ENCODE measurements at regions not wholly inside any gene's neighbourhood (a gene's known extent, or its start where the extent isn't known, plus 50 kb on each side); places are given as distances from the start of the nearest gene placed in this dataset.

DNA sequence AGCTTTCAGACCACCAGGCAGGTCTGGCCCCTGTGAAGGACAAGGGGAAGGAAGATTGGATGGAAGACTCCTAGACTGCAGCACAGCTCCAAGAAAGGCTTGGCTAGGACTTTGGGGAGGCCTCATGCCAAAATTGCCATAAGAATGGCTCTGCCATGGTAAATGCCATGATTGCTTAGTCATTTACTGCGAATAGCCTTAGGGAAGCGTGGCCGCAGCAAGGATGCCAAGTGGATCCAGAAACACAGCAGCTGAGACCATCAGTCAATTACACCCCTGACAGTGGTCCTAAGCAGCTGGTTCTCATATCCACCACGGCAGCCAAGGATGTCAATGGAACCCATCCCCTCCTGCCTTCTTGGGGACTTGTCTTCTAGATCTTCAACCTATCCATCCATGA lies 88.2 kb upstream of the AUTS2 start:
- Histone ChIP-seq H3K27ac (ENCODE audit: low read depth, low read length) (no peak overlapping the region), H3K36me3 (ENCODE audit: control insufficient read depth in 5 of 5, insufficient read depth in 5 of 5, low read length in 5 of 5) (no peaks in the 10 kb centered on the region), H3K27me3 (ENCODE audit: control insufficient read depth in 5 of 5, insufficient read depth in 4 of 5, low read length in 5 of 5) (no peaks in the 10 kb centered on the region), H3K4me3 (ENCODE audit: low read depth in 1 of 5, low read length in 5 of 5) (no peak overlapping the region), H3K4me1 (ENCODE audit: control insufficient read depth in 5 of 5, insufficient read depth in 5 of 5, low read length in 5 of 5) (no peaks in the 10 kb centered on the region), H3K9ac (ENCODE audit: low read length in 5 of 5) (no peak overlapping the region), H3K9me3 (ENCODE audit: control insufficient read depth in 5 of 5, low read length in 5 of 5) (peaks cover 0 to 4% (median 0%) of the 10 kb centered on the region in 5 donors)

DNA sequence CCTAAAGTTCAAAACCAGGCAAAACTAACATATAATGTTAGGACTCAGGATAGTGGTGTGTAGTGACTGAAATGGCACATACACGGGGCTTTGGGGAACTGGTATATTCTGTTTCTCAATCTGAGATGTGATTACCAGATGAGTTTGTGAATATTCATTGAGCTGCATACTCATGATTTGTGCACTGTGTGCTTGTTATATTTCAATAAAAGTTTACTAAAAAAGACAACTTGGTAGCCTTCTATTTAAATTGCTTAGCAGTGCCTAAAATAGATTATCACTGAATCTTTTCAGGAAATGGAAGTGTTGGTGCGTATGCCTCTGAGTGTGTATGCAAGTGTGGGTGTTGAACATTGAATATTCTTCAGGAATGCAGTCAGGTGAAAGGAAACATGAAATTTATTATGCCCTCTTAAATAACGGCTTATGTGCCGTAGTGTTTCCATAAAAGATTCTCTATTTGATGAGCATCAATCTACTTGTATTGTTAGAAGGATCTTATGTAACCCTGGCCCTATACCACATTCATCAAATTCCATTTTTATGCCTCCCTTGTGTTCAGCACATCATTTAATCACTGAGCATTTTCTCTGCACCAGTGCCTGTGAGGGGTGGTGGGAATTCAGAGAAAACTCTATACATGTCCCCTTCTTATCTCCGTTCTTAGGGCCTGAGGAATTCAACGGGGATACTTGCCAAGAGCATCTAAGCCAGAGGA lies 82.6 kb upstream of the AUTS2 start:
- Histone ChIP-seq H3K9me3 (ENCODE audit: control insufficient read depth in 5 of 5, low read length in 5 of 5) (no peaks in the 10 kb centered on the region), H3K27ac (ENCODE audit: low read depth, low read length) (no peak overlapping the region), H3K27me3 (ENCODE audit: control insufficient read depth in 5 of 5, insufficient read depth in 4 of 5, low read length in 5 of 5) (no peaks in the 10 kb centered on the region), H3K36me3 (ENCODE audit: control insufficient read depth in 5 of 5, insufficient read depth in 5 of 5, low read length in 5 of 5) (no peaks in the 10 kb centered on the region), H3K4me3 (ENCODE audit: low read depth in 1 of 5, low read length in 5 of 5) (no peak overlapping the region), H3K9ac (ENCODE audit: low read length in 5 of 5) (no peak overlapping the region), H3K4me1 (ENCODE audit: control insufficient read depth in 5 of 5, insufficient read depth in 5 of 5, low read length in 5 of 5) (peaks cover 0 to 12% (median 0%) of the 10 kb centered on the region in 5 donors)

DNA sequence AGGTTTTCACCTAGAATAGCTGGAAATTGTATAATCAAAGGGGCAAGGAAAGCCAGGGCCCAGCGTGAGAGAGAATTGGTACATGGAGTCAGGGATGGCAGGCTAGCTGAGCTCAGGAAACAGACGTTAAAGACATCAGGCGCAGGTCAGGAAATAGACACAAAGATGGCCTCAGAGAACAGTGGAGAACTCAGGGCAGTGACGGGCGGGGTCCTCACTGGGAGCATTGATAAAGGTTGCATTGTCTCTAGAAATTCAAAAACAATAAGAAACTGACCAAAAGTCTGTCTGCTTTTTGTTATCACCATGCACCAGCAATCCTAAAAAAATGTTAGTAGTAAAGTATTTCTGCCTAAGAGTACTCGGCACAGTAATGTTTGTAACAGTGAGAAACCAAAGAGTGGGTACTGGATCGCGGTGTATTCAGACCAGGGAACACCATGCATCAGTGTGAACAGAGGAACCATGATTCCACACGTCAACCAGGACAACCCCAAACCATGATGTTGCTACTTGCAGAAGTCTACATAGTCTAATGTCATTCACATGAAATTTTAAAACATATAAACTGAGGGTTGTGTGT lies 81.9 kb upstream of the AUTS2 start:
- H3K4me3 ChIP-seq (ENCODE audit: low read depth in 1 of 5, low read length in 5 of 5): no peak overlapping the region
- H3K9ac ChIP-seq (ENCODE audit: low read length in 5 of 5): no peak overlapping the region
- no peak overlapping the region for H3K27ac ChIP-seq (ENCODE audit: low read depth, low read length)
- H3K9me3 ChIP-seq (ENCODE audit: control insufficient read depth in 5 of 5, low read length in 5 of 5): no peaks in the 10 kb centered on the region
- no peaks in the 10 kb centered on the region for H3K36me3 ChIP-seq (ENCODE audit: control insufficient read depth in 5 of 5, insufficient read depth in 5 of 5, low read length in 5 of 5)
- H3K27me3 ChIP-seq (ENCODE audit: control insufficient read depth in 5 of 5, insufficient read depth in 4 of 5, low read length in 5 of 5): no peaks in the 10 kb centered on the region
- peaks cover 0 to 12% (median 0%) of the 10 kb centered on the region in 5 donors for H3K4me1 ChIP-seq (ENCODE audit: control insufficient read depth in 5 of 5, insufficient read depth in 5 of 5, low read length in 5 of 5)

DNA sequence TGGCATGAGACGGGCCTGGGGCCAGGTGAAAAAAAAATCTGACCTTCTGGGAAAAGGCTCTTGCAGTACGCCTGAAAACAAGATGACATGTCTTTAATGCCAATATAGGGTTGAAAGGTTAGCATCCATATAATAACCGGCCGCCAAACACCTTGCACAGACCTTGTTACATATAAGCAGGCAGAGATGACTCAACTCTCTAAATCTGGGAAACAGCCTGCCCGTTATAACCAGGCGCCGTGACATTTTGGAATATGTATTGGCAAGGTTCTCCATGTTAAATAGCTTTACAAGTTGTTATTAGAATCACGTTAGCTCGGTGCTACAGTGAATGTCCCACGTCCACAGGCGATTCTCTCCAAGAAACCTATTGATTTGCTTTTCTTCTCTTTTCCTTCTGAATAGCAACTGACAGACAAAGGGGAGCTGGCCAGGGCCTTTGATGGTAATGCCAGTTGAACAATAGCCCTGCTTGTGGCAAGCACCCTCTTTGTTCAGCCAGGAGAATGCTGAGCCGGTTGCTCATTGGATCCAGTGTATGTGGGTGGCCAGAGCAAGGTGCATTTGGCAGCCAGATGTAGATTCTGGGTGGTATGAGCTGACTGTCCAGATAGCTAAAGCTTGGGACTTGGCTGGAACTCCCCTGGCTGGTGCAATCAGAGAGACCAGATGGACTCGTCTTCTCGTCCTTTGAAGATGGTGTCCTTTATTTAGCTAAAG lies 80.1 kb upstream of the AUTS2 start:
- no peak overlapping the region for H3K9ac ChIP-seq (ENCODE audit: low read length in 5 of 5)
- H3K9me3 ChIP-seq (ENCODE audit: control insufficient read depth in 5 of 5, low read length in 5 of 5): no peaks in the 10 kb centered on the region
- no peak overlapping the region for H3K27ac ChIP-seq (ENCODE audit: low read depth, low read length)
- H3K4me3 ChIP-seq (ENCODE audit: low read depth in 1 of 5, low read length in 5 of 5): no peak overlapping the region
- H3K36me3 ChIP-seq (ENCODE audit: control insufficient read depth in 5 of 5, insufficient read depth in 5 of 5, low read length in 5 of 5): no peaks in the 10 kb centered on the region
- no peaks in the 10 kb centered on the region for H3K27me3 ChIP-seq (ENCODE audit: control insufficient read depth in 5 of 5, insufficient read depth in 4 of 5, low read length in 5 of 5)
- peaks cover 0 to 12% (median 0%) of the 10 kb centered on the region in 5 donors for H3K4me1 ChIP-seq (ENCODE audit: control insufficient read depth in 5 of 5, insufficient read depth in 5 of 5, low read length in 5 of 5)

DNA sequence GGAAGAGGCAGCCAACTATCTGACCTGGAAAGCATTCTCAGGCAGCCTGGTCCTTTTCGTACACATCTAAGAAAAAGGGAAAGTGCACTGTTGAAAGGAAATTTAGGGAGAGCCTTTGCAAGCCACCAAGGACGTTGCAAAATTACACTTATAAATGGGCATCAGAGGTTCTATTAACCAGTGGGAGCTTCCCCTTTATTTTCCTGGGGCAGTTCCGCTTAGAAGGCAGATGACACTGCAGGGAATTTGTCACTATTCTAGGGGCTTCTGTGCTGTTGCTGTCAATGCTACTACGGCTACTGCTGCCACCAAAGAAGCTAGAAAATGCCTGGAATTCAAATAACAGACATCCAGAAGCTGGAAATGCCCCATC lies 79.6 kb upstream of the AUTS2 start:
- Histone ChIP-seq H3K4me1 (ENCODE audit: control insufficient read depth in 5 of 5, insufficient read depth in 5 of 5, low read length in 5 of 5) (peaks cover 0 to 12% (median 0%) of the 10 kb centered on the region in 5 donors), H3K4me3 (ENCODE audit: low read depth in 1 of 5, low read length in 5 of 5) (no peak overlapping the region), H3K36me3 (ENCODE audit: control insufficient read depth in 5 of 5, insufficient read depth in 5 of 5, low read length in 5 of 5) (no peaks in the 10 kb centered on the region), H3K27ac (ENCODE audit: low read depth, low read length) (no peak overlapping the region), H3K27me3 (ENCODE audit: control insufficient read depth in 5 of 5, insufficient read depth in 4 of 5, low read length in 5 of 5) (no peaks in the 10 kb centered on the region), H3K9ac (ENCODE audit: low read length in 5 of 5) (no peak overlapping the region), H3K9me3 (ENCODE audit: control insufficient read depth in 5 of 5, low read length in 5 of 5) (no peaks in the 10 kb centered on the region)

DNA sequence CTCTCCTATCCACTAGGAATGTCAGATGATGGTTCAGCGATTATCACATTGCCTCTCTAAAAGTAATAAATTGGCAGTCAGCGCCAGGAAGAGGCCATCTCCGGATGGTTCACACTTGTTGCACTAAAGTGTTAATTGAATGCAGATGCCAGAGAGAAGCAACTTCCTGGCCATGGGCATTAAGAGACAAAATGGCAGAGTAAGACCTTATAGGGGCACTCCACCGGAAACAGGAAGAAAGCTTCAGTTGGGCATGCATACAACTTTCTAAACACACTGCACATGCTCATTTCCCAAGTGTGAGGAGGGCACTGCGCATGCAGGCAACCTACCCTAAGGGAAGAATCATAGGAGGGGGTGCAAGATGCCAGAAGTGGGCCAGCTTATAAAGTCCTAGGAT lies 71.7 kb upstream of the AUTS2 start:
- Histone ChIP-seq H3K4me3 (ENCODE audit: low read depth in 1 of 5, low read length in 5 of 5) (no peak overlapping the region), H3K27ac (ENCODE audit: low read depth, low read length) (no peak overlapping the region), H3K36me3 (ENCODE audit: control insufficient read depth in 5 of 5, insufficient read depth in 5 of 5, low read length in 5 of 5) (no peaks in the 10 kb centered on the region), H3K9ac (ENCODE audit: low read length in 5 of 5) (no peak overlapping the region), H3K27me3 (ENCODE audit: control insufficient read depth in 5 of 5, insufficient read depth in 4 of 5, low read length in 5 of 5) (no peaks in the 10 kb centered on the region), H3K4me1 (ENCODE audit: control insufficient read depth in 5 of 5, insufficient read depth in 5 of 5, low read length in 5 of 5) (no peaks in the 10 kb centered on the region), H3K9me3 (ENCODE audit: control insufficient read depth in 5 of 5, low read length in 5 of 5) (no peaks in the 10 kb centered on the region)

DNA sequence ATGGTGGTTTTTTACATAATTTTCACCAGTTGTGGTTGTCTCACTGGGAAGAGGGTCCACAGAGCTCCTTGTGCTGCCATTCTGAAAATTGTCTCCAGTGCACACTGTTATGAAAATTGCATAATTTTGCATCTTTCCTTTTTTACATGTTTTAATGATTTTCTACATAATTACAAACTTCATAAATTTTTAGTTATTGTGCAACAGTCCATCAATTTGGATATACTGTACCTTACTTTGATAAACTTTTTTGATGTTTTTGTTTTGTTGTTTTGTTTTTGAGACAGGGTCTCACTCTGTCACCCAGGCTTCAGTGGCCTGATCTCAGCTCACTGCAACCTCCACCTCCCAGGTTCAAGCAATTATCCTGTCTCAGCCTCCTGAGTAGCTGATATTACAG lies 70.6 kb upstream of the AUTS2 start:
- no peak overlapping the region for H3K9ac ChIP-seq (ENCODE audit: low read length in 5 of 5)
- no peaks in the 10 kb centered on the region for H3K27me3 ChIP-seq (ENCODE audit: control insufficient read depth in 5 of 5, insufficient read depth in 4 of 5, low read length in 5 of 5)

DNA sequence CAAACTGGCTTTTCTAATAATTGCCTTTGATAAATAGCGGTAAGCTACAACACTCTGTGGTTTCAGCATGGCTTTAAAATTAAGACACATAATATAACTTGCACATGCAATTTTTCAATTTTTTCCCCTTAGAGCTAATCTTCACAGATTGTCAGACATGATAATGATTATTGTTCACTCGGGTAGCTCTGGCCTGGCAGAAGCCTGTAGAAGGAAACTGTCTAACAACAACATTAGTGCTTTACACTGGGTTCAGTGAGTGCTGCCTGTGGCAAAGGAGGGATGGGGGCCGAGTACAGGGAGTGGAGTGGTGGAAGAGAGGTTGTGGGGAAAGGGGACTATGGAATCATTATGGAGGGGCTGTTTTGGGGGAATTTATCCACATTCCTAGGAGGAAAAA lies 67.2 kb upstream of the AUTS2 start:
- Histone ChIP-seq H3K36me3 (ENCODE audit: control insufficient read depth in 5 of 5, insufficient read depth in 5 of 5, low read length in 5 of 5) (no peaks in the 10 kb centered on the region), H3K9ac (ENCODE audit: low read length in 5 of 5) (no peak overlapping the region), H3K9me3 (ENCODE audit: control insufficient read depth in 5 of 5, low read length in 5 of 5) (no peaks in the 10 kb centered on the region), H3K4me3 (ENCODE audit: low read depth in 1 of 5, low read length in 5 of 5) (no peak overlapping the region), H3K27ac (ENCODE audit: low read depth, low read length) (no peak overlapping the region), H3K4me1 (ENCODE audit: control insufficient read depth in 5 of 5, insufficient read depth in 5 of 5, low read length in 5 of 5) (peaks cover 0 to 3% (median 0%) of the 10 kb centered on the region in 5 donors), H3K27me3 (ENCODE audit: control insufficient read depth in 5 of 5, insufficient read depth in 4 of 5, low read length in 5 of 5) (peaks cover 0 to 3% (median 0%) of the 10 kb centered on the region in 5 donors)

More for the DNA sequence above, 70.6 kb upstream of the AUTS2 start:
- no peaks in the 10 kb centered on the region for H3K36me3 ChIP-seq (ENCODE audit: control insufficient read depth in 5 of 5, insufficient read depth in 5 of 5, low read length in 5 of 5)
- H3K27ac ChIP-seq (ENCODE audit: low read depth, low read length): no peak overlapping the region
- H3K4me1 ChIP-seq (ENCODE audit: control insufficient read depth in 5 of 5, insufficient read depth in 5 of 5, low read length in 5 of 5): no peaks in the 10 kb centered on the region
- H3K9me3 ChIP-seq (ENCODE audit: control insufficient read depth in 5 of 5, low read length in 5 of 5): no peaks in the 10 kb centered on the region
- H3K4me3 ChIP-seq (ENCODE audit: low read depth in 1 of 5, low read length in 5 of 5): no peak overlapping the region

DNA sequence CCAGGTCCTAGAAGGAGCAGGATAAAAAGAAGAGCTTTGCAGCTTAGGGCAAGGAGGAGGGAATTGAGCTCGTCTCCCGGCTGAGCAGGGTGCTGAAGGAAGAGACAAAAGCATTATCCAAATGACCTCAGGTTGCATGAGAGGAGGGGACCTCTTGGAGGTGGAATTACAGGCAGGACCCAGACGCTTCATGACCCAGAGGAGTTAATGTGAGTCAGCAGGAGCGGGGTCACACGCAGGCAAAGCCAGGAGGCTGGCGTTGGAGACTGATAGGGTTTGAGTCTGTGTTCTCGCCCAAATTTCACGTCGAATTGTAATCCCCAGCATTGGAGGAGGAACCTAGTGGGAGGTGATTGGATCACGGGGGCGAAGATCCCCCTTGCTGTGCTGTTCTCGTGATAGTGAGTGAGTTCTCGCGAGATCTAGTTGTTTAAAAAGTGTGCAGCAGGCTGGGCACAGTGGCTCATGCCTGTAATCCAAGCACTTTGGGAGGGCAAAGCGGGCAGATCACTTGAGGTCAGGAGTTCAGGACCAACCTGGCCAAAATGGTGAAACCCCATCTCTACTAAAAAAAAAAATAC lies 63.7 kb upstream of the AUTS2 start:
- no peak overlapping the region for H3K9ac ChIP-seq (ENCODE audit: low read length in 5 of 5)
- no peaks in the 10 kb centered on the region for H3K9me3 ChIP-seq (ENCODE audit: control insufficient read depth in 5 of 5, low read length in 5 of 5)
- H3K4me3 ChIP-seq (ENCODE audit: low read depth in 1 of 5, low read length in 5 of 5): no peak overlapping the region
- H3K4me1 ChIP-seq (ENCODE audit: control insufficient read depth in 5 of 5, insufficient read depth in 5 of 5, low read length in 5 of 5): peaks cover 0 to 9% (median 0%) of the 10 kb centered on the region in 5 donors
- H3K27ac ChIP-seq (ENCODE audit: low read depth, low read length): no peak overlapping the region
- no peaks in the 10 kb centered on the region for H3K36me3 ChIP-seq (ENCODE audit: control insufficient read depth in 5 of 5, insufficient read depth in 5 of 5, low read length in 5 of 5)
- peaks cover 0 to 3% (median 0%) of the 10 kb centered on the region in 5 donors for H3K27me3 ChIP-seq (ENCODE audit: control insufficient read depth in 5 of 5, insufficient read depth in 4 of 5, low read length in 5 of 5)

DNA sequence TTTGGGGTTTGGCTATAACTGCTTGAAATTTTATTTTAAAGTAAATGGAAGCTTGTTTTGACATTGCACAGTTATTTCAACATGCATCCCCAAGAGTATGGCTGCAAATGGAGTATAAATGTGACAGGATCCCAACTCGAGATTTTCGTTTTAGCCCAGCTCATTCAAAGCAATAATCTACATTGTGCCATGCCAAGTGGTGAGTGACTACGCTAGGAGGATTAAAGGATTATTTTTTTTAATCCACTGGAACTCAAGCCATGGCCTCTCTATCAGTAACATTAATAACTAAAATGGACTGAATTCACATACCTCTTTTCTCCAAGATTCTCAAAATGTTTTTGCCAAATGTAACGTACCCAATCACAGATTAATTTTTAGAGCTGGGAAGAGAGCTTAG lies 60.6 kb upstream of the AUTS2 start:
- H3K4me1 ChIP-seq (ENCODE audit: control insufficient read depth in 5 of 5, insufficient read depth in 5 of 5, low read length in 5 of 5): peaks cover 0 to 9% (median 0%) of the 10 kb centered on the region in 5 donors
- H3K27ac ChIP-seq (ENCODE audit: low read depth, low read length): no peak overlapping the region
- no peak overlapping the region for H3K9ac ChIP-seq (ENCODE audit: low read length in 5 of 5)

More for the DNA sequence above, 60.6 kb upstream of the AUTS2 start:
- peaks cover 0 to 3% (median 0%) of the 10 kb centered on the region in 5 donors for H3K27me3 ChIP-seq (ENCODE audit: control insufficient read depth in 5 of 5, insufficient read depth in 4 of 5, low read length in 5 of 5)
- H3K9me3 ChIP-seq (ENCODE audit: control insufficient read depth in 5 of 5, low read length in 5 of 5): peaks cover 0 to 5% (median 4%) of the 10 kb centered on the region in 5 donors
- H3K36me3 ChIP-seq (ENCODE audit: control insufficient read depth in 5 of 5, insufficient read depth in 5 of 5, low read length in 5 of 5): no peaks in the 10 kb centered on the region
- no peak overlapping the region for H3K4me3 ChIP-seq (ENCODE audit: low read depth in 1 of 5, low read length in 5 of 5)
